ENCODE measurements at regions not wholly inside any gene's neighbourhood (a gene's known extent, or its start where the extent isn't known, plus 50 kb on each side); places are given as distances from the start of the nearest gene placed in this dataset.
"Not testable (repeated sequence)": the region's sequence is repeated elsewhere in the genome, so short reads cannot be mapped to it uniquely, and the experiment has no call there.

DNA sequence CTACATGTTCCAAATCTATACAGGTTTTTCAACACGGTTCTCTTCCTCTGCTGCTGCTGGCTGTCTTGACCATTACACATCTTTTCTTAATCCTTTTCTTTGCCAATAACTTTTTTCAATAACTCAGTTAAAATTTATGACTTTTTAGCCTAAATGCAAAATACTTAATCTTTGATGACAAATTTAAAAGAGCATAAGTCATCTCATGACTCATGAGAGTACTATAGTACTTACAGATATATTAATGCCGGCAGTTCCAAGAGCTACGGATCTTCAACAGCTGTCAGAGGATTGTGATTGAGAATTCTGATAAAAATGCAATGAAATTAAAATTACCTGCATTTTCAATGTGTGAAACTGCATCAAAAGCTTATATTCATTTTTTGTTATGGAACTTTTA lies 105.5 kb downstream of the KPNA2 start:
- DNase-seq (ENCODE audit: low read depth in 3 of 3): no peak

DNA sequence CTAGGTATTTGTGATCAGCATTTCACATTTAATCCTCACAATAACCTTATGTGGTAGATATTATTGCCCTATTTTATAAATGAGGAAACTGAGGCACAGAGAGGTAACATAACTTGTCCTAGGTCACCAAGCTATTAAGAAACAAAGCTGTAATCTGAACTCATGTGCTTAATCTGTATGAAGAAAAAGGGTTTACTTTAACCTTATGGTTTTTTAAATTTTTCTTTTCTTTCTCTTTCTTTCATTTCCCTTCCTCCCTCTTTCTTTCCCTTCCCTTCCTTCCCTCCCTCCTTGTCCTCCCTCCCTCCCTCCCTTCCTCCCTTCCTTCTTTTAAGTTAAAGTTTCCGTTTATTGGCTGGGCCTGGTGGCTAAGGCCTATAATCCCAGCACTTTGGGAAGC lies 105.2 kb upstream of the AMZ2 start:
- no peak for DNase-seq (ENCODE audit: low read depth in 3 of 3)

DNA sequence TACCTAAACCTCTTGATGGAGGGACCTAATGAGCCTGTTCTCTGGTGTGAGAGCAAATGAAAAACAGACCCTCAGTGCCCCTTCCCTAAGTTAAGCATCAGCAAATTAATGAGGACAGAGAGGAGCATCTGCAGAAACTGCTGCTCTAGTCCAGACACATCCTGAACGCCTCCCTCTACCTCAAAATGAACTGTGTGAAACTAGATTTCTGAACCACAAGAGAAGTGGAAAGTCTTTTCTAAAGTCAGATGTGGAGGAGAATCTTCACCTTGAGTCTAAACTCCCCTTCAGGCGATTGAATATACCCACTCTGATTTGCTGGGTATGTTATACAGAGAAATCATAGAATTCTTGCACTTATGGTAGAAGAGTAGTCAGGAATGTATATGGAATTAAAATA lies 104.4 kb upstream of the AMZ2 start:
- DNase-seq (ENCODE audit: low read depth in 3 of 3): no peak

DNA sequence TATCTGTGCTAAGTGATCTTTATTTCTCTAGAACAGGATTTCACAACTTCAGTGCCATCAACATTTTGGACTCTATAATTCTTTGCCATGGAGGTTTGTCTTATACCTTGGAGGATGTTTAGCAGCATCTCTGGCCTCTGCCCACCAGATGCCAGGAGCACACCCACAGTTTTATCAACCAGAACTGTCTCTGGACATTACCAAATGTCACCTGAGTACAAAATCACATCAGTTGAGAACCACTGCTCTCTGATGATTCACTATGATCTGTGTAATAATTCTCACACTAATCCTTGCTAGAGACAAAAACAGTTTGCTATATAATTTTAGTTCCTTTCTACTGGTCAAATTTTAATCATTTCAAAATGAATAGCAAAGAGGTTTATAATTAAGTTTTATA lies 102.8 kb upstream of the AMZ2 start:
- DNase-seq (ENCODE audit: low read depth in 3 of 3): no peak

DNA sequence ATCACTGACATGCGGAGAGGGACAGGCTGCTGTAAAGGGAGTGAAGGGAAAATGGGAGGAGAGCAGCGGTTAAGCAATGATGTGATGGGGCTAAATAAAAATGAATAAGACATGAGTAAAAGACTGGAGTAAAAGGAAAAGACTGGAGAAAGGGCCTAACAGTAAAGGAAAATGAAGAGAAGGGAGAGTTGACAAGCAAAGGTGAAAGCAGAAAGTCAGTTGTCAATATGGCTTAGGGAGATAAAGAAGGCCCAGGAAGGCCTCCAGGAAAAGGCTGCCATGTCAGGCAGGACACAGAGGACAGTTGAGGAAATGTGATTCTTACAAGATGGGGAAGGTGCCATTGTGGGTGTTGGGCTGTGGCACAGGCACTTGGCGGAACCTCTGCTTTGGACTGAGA lies 98.9 kb upstream of the AMZ2 start:
- no peak for DNase-seq (ENCODE audit: low read depth in 3 of 3)

DNA sequence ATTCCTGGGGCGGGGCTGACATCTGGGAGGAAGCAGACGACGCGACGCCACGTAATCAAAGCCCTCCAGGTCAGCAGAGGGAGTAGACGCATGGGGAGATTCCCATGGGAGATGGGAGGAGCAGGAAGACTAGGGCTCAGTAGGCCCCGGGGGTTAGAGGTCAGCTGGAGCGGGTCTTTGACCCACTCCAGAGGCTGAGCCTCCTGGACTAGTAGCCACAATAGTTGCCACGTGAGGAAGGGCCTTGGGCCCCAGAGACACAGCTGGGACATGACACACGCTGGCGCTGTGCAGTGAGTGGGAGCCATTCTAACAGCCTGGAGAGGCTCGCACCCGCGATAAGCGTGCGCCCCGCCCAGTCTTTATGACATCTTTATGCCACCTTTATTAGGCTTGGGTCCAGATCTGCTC lies 95.7 kb upstream of the AMZ2 start:
- no peak for DNase-seq (ENCODE audit: low read depth in 3 of 3)

DNA sequence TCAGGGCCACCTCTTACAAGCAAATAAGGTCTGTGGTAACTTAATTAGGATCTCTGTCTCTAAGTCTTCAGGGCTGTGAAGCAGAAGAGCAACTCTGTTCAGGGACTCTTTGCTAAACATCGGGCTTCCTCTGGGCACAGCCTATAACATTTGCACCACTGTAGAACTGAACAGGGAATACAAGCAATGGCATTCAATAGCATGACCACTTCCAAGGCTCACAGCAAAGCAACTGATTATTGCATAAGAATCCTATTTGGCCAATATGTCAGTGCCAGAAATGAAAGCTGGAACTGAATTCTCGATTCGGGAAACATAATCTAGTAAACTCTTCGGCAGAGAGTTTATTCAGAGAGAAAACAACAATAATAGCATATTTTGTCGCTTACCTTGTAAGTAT lies 92.2 kb upstream of the AMZ2 start:
- no peak for DNase-seq (ENCODE audit: low read depth in 3 of 3)

DNA sequence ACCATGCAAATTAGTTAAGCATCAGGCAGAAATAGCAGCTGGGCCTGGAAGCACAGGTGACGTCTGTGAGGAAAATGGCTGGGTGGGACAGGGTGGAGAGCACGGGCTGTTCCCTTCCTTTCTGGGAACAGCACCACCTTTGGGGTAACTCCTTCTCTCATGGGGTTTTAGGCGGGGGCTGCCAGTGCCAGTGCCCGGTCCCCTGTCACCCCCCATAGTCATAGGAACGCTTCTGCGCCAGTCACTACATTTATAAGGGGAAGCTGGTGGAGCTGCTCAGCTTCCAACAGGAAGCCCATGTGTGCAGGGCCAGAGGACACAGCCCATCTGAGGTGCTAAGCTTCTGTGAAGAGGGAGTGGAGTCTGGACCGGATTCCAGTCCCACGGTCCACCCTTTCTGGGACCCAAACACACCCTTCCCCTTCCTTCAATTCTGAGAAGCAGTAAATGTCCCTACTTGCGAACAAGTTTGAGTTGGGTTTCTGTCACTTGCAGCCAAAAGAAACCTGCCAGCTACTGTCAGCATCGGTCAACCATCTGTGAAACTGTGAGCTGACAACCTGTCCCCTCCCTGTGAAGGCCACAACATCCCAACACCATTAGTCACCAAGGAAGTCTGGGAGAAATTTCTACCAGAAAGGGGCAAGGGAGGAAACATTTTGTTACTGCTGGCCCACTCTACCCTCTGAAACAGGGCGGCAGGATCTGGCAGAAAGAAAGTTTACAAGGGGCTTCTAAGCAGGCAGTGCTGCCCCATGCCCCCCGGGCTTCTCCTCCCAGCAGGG lies 86.0 kb upstream of the AMZ2 start:
- DNase-seq (ENCODE audit: low read depth in 3 of 3): no peak

DNA sequence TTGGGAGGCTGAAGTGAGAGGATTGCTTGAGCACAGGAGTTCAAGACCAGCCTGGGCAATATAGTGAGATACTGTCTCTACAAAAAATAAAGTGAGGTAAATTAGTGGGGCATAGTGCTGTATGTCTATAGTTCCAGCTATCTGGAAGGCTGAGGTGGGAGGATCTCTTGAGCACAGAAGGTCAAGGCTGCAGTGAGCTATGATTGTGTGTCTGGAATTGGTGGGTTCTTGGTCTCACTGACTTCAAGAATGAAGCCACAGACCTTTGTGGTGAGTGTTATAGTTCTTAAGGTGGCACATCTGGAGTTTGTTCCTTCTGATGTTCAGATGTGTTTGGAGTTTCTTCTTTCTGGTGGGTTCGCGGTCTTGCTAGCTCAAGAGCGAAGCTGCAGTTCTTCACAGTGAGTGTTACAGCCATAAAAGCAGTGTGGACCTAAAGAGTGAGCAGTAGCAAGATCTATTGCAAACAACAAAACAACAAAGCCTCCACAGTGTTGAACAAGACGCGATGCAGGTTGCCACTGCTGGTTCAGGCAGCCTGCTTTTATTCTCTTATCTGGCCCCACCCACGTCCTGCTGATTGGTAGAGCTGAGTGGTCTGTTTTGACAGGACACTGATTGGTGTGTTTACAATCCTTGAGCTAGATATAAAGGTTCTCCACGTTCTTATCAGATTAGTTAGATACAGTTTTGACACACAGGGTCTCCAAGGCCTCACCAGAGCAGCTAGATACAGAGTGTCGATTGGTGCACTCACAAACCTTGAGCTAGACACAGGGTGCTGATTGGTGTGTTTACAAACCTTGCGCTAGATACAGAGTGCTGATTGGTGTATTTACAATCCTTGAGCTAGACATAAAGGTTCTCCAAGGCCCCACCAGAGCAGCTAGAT lies 79.3 kb upstream of the AMZ2 start:
- DNase-seq (ENCODE audit: low read depth in 3 of 3): not testable (repeated sequence)

DNA sequence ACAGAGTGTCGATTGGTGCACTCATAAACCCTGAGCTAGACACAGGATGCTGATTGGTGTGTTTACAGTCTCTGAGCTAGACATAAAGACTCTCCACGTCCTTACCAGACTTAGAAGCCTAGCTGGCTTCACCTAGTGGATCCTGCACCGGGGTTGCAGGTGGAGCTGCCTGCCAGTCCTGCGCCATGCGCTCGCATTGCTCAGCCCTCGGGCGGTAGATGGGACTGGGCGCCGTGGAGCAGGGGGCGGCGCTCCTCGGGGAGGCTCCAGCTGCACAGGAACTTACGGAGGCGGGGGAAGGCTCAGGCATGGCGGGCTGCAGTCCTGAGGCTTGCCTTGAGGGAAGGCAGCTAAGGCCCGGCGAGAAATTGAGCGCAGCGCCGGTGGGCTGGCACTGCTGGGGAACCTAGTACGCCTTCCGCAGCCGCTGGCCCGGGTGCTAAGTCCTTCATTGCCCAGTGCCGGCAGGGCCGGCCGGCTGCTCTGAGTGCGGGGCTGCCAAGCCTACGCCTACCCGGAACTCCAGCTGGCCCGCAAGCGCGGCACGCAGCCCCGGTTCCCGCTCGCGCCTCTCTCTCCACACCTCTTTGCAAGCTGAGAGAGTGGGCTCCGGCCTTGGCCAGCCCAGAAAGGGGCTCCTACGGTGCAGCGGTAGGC lies 78.5 kb upstream of the AMZ2 start:
- DNase-seq (ENCODE audit: low read depth in 3 of 3): not testable (repeated sequence)

DNA sequence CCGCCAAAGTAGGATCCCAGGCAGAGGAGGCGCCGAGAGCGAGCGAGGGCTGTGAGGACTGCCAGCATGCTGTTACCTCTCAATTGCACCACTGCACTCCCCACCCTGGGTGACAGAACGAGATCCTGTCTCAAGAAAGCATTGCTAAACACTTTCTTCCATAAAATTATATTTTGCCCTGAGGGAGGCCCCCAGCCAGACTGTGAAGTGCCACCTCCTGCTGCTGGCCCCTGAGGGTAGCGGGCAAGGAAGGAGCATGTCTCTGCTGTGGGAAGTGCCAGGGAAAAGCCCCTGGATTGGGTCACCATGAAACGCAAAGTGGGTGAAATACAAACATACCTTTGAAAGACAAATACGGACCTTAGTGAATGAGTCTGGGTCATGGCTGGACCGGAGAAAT lies 78.0 kb upstream of the AMZ2 start:
- no peak for DNase-seq (ENCODE audit: low read depth in 3 of 3)

DNA sequence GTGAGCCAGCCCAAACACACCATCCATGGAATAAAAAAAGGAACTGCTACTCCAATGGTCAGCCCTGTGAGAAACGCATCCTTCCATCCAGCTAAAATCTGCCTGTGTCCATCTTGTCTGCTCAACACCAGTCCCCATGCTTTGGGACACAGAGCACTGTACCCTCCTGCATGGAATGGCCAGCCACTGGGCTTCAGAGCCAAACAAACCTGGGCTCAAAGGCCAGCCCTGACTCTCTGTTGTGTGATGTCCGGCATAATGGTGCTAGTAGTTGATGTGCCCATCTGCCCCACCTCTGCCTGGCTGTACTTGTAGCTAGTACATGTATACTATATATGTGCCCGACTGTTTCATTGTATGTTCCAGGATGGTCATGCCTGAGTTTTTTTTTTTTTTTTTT lies 77.6 kb upstream of the AMZ2 start:
- no peak for DNase-seq (ENCODE audit: low read depth in 3 of 3)

DNA sequence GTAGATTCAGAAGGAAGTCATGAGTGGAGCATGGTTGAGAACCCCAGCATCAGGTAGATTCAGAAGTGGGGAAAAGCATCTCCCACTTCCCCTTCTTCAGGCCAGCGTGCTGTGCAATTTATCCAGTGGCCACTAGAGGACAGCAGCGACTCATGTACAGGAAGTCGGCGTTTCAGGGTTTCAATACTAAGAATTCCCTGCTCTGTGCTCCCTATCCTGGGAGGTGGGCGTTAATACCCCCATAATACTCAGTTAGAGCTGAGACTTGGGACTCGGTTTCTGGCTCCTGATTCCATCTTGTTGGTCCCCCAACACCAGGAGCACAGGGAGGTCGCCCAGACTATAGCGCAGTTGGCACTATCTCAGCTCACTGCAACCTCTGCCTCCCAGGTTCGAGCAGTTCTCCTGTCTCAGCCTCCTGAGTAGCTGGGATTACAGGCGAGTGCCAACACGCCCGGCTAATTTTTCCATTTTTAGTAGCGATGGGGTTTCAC lies 75.3 kb upstream of the AMZ2 start:
- peak; percentile 31 to 57 (median 57) for DNase-seq (ENCODE audit: low read depth in 3 of 3)

DNA sequence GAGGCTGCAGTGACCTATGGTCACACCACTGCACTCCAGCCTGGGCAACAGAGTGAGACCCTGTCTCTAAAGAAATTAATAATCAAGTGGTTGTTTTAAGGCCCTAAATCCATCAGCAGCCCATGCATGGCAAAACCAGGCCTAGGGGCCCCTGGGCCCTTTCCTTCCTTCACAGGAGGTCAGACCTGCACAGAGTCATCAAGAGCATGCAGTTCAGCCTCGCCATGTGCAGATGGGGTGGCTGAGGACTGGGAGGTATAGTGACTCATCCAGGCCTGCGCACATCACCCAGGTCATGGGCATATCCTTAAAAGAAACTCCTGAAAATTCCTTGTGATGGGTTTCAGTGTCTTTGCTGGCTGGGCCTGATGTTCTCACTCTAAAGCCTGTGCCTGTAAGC lies 72.4 kb upstream of the AMZ2 start:
- no peak for DNase-seq (ENCODE audit: low read depth in 3 of 3)

DNA sequence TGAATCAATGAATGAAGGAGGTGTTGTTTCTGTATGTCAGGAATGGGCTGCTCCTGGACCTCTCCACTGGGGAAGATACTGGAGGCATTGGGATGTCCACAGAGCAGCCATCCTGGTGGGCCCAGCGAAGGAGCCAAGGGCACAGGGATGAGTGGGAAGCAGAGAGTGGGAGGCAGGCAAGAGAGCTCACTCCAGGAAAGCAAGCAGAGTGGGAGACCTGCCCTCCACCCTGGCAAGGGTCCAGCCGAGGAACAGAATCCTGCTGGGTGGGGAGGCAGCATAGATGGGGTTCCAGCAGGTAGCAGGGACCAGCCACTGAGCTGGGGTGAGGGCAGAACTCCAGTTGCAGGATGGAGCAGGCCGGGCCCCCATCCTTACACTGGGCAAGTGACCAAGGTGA lies 71.9 kb upstream of the AMZ2 start:
- no peak for DNase-seq (ENCODE audit: low read depth in 3 of 3)

DNA sequence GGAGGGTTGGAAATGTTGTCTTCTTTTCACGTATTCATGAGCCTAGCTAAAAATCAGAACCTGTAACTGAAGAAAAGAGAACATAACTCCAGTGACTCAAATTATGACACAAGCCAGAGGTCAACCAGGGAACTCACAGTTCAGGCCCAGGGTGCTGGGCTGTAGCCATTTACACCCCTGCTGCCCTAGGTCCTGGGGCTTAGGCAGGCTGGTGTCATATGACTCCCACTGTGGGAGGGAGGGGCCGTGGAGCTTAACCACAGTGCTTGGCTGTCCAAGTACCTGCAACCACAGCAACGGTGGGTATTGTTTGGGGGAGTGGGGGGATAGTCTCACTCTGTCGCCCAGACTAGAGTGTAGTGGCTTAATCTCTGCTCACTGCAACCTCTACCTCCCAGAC lies 71.1 kb upstream of the AMZ2 start:
- DNase-seq (ENCODE audit: low read depth in 3 of 3): no peak

DNA sequence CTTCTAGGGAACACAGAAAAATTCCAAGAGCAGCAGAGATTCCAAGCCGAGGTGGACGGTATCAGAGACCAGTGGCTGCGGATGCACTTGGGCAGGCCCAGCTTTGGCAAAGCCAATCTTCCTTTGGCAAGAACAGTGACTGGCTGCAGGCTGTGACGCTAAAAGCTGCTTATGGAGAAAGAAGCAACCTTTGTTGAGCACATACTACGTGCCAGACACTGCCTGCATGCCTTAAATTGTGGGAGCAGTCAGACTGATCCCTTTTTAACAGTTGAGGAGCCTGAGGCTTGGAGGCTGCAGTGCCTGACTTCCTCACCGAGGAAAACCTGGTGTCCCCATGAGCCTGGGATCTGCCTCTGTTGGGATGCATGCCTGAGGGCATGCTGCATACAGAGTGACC lies 69.0 kb upstream of the AMZ2 start:
- no peak for DNase-seq (ENCODE audit: low read depth in 3 of 3)

DNA sequence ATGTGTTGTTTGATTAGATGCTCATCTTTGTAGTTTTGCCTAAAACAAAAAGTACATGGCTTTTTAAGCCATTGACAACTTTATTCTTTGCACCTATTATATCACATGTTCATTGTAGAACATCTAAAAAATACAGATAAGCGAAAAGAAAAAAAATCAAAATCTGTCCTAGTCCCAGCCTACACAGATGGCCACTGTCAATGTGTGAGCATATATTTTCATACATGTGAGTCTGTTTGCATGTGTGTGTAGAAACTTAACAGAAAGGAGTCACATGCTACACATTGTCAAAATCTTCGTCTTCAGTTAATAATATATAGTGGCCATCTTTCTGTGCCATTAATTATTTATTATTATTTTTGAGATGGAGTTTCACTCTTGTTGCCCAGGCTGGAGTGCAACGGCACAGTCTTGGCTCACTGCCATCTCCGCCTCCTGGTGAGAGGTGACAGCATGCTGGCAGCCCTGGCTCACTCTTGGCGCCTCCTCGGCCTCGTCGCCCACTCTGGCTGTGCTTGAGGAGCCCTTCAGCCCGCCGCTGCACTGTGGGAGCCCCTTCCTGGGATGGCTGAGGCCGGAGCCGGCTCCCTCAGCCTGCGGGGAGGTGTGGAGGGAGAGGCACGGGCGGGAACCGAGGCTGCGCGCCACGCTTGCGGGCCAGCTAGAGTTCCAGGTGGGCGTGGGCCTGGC lies 68.5 kb upstream of the AMZ2 start:
- no peak for DNase-seq (ENCODE audit: low read depth in 3 of 3)

DNA sequence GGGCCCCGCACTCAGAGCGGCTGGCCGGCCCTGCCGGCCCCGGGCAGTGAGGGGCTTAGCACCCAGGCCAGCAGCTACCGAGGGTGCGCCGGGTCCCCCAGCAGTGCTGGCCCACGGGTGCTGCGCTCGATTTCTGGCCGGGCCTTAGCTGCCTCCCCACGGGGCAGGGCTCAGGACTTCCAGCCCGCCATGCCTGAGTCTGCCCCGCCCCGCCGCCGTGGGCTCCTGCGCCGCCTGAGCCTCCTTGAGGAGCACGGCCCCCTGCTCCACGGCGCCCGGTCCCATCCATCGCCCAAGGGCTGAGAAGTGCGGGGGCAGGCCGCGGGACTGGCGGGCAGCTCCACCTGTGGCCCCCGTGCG lies 67.9 kb upstream of the AMZ2 start:
- no peak for DNase-seq (ENCODE audit: low read depth in 3 of 3)

DNA sequence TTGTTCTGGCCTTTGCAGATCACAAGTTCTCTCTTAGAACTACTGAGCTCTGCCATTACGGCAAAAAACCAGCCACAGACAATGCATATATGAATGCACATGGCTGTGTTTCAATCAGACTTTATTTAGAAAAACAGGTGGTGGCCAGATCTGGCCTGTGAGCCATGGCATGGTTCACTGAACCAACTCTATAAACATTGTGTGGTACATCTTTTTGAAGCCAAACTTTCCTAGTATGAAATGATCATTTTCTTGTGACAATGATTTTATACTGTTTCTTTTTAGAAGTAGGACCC lies 65.9 kb upstream of the AMZ2 start:
- DNase-seq (ENCODE audit: low read depth in 3 of 3): no peak

DNA sequence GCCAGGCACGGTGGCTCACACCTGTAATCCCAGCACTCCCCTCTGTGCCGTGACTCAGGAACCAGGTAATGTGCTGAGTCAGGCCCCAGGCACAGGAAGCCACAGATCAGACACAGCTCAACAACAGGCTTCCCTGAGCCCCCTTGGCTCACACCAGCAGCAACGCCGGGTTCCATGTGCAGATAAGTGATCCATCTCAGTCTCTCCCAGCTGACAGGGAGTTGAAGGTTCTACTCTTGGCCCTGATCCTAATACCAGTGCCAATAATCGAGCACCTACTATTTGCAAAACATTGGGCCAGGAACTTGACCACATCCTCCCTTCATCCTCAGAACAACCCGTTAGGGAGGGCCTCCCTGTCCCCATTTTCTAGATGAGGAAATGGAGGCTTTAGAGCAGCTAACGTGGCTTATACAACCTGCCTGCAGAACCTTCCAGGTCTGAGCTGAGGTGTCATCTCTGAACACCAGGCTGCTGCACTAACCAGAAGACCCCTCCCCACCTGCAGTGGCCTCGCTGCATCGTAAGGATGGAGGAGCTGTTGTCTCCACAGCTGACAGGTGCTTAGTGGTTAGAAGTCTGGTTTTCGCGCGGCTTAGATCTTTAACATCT lies 64.8 kb upstream of the AMZ2 start:
- DNase-seq (ENCODE audit: low read depth in 3 of 3): no peak

DNA sequence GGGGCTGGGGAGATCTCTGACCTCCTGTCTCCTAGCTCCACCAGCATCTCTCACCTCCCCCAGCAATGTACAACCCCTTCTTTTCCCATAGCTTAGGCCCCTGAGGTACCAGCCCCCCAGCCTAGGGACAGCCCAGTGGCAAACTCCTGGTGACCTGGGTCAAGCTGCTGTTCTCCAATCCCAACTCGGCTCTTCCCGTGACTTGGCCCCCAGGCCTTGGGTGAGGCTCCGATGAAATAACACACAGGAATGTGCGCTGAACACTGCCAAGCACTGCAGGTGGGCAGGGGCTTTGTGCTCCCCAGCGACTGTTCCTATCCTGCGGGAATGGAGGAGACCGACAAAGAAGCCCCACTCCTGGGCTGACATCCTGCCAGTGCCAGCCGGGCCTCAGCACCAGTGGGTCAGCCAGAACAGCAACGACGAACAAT lies 63.7 kb upstream of the AMZ2 start:
- DNase-seq (ENCODE audit: low read depth in 3 of 3): no peak
